Panc1 (cell line): ENCODE measurements at regions not wholly inside any gene's neighbourhood (a gene's known extent, or its start where the extent isn't known, plus 50 kb on each side); places are given as distances from the start of the nearest gene placed in this dataset.

Source experiments
- CTCF ChIP-seq: fragments of 450-650 bp; IDR thresholded peaks from 2 replicates; pipeline ENCODE4 v1.5.1; 2017; ENCODE audit warnings: mild to moderate bottlenecking
- REST ChIP-seq, 2 experiments: IDR thresholded peaks; 2 replicates each; pipeline ENCODE4 v1.6.1; 2011 to 2012; ENCODE audit warnings: low read depth in 2 of 2, control low read depth in 1 of 2, low read length in 1 of 2, mild to moderate bottlenecking in 1 of 2, moderate library complexity in 1 of 2; ENCODE audit not compliant: insufficient read depth in 1 of 2

DNA sequence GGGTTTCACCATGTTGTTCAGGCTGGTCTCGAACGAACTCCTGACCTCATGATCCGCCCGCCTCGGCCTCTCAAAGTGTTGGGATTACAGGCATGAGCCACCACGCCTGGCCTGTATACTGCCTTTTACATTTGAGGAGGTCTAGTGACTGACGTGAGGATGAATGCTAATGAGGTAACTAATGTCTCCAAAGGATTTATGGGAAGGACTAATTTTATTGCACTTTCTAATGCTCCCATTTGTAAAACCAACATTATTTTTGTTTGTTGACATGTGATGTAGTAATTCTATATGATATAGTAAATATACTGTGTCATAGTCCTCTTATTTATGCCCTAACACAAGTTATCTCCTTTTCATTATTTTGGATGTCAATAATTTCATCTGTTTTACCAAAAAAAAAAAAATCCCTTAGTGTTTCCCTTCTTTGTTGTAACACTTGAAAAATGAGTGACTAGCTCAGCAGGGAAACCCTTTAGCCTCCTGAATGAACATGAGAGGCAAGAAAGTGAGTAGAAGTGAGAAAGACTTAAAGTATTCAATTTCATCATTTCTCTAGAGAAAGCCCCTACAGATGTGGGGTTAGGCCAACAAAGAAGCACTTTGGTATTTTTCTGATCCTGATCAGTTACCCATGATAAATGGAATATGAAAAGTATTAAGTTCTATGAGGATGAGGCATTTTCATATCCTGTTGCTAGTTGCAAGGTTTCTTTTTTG lies 596.9 kb upstream of the PCDH15 start:
- no peak for TF ChIP-seq CTCF
- no peak for TF ChIP-seq REST (IDR thresholded peaks at IDR 0.05; ENCODE audit: insufficient read depth in 1 of 2, low read depth in 2 of 2, low read length in 1 of 2)
